ENCODE measurements at regions not wholly inside any gene's neighbourhood (a gene's known extent, or its start where the extent isn't known, plus 50 kb on each side); places are given as distances from the start of the nearest gene placed in this dataset.
A peak's percentile ranks its signal among the peaks of the same experiment; 100 is the strongest.

DNA sequence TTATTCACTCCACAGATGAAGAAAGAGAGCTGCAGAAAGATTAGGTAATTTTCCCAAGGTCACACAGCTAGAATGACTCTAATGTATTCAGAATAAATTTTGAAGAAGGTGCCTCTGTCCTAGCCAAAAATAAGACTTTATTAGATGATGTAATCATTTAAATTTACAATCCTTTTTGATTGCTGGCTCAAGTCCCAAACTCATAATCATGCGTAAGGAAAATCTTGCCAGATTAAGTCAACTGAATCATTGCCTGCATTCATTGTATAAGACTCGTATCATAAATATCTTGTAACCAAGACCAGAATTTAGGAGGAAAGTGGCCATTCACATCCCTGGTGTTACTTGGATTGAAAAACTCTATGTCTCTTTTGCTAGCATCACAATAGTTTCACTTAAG is 53.1 kb upstream of the STK39 start:
- peaks cover 8% of the 10 kb centered on the region for H3K9me3 Mint-ChIP-seq
- peak overlapping the region in 1 of 3 experiments; percentile 40 for H3K27ac Mint-ChIP-seq
- H3K27me3 Mint-ChIP-seq (ENCODE audit: low read depth), result no peaks in the 10 kb centered on the region
- TF ChIP-seq, protein P1, sequence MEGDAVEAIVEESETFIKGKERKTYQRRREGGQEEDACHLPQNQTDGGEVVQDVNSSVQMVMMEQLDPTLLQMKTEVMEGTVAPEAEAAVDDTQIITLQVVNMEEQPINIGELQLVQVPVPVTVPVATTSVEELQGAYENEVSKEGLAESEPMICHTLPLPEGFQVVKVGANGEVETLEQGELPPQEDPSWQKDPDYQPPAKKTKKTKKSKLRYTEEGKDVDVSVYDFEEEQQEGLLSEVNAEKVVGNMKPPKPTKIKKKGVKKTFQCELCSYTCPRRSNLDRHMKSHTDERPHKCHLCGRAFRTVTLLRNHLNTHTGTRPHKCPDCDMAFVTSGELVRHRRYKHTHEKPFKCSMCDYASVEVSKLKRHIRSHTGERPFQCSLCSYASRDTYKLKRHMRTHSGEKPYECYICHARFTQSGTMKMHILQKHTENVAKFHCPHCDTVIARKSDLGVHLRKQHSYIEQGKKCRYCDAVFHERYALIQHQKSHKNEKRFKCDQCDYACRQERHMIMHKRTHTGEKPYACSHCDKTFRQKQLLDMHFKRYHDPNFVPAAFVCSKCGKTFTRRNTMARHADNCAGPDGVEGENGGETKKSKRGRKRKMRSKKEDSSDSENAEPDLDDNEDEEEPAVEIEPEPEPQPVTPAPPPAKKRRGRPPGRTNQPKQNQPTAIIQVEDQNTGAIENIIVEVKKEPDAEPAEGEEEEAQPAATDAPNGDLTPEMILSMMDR (IDR thresholded peaks at IDR 0.05; ENCODE audit: unreplicated experiment in 3 of 3), result no peak
- H3K36me3 Mint-ChIP-seq (ENCODE audit: low read depth), result peaks cover 1% of the 10 kb centered on the region
- H3K4me1 Mint-ChIP-seq, result peaks cover 6% of the 10 kb centered on the region
- H3K4me3 Mint-ChIP-seq, result no peak overlapping the region

DNA sequence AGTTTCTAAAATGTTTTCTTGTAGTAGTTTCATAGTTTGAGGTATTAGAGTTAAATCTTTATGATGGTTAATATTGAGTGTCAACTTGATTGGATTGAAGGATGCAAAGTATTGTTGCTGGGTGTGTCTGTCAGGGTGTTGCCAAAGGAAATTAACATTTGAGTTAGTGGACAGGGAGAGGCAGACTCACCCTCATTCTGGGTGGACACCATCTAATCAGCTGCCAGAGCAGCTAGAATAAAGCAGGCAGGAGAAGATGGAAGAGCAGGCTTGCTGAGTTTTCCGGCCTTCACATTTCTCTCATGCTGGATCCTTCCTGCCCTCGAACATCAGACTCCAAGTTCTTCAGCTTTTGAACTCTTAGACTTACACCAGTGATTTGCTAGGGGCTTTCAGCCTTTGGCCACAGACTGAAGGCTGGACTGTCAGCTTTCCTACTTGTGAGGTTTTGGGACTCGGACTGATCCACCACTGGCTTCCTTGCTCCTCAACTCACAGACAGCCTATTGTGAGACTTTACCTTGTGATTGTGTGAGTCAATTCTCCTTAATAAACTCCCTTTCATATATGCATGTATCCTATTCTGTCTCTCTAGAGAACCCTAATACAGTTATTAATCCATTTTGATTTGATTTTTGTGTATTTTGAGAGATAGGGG is 56.8 kb upstream of the STK39 start:
- Mint-ChIP-seq H3K27ac (no peak overlapping the region), H3K9me3 (peaks cover 33% of the 10 kb centered on the region), H3K36me3 (ENCODE audit: low read depth) (peaks cover 15% of the 10 kb centered on the region), H3K4me3 (no peak overlapping the region), H3K27me3 (ENCODE audit: low read depth) (no peaks in the 10 kb centered on the region), H3K4me1 (peaks cover 6% of the 10 kb centered on the region)
- TF ChIP-seq, protein P1 (IDR thresholded peaks at IDR 0.05; ENCODE audit: unreplicated experiment in 3 of 3), result no peak

GRCh38 chr2:168307379-168307778 is 60.0 kb upstream of the STK39 start:
- Mint-ChIP-seq H3K9me3 (peaks cover 40% of the 10 kb centered on the region), H3K27ac (no peak overlapping the region), H3K27me3 (ENCODE audit: low read depth) (no peaks in the 10 kb centered on the region), H3K36me3 (ENCODE audit: low read depth) (peaks cover 15% of the 10 kb centered on the region), H3K4me1 (peaks cover 13% of the 10 kb centered on the region), H3K4me3 (no peak overlapping the region)
- TF ChIP-seq, protein P1 (IDR thresholded peaks at IDR 0.05; ENCODE audit: unreplicated experiment in 3 of 3), result no peak

- Mint-ChIP-seq H3K9me3 (peaks cover 36% of the 10 kb centered on the region), H3K4me1 (peaks cover 21% of the 10 kb centered on the region), H3K27ac (no peak overlapping the region), H3K27me3 (ENCODE audit: low read depth) (no peaks in the 10 kb centered on the region), H3K36me3 (ENCODE audit: low read depth) (peaks cover 13% of the 10 kb centered on the region), H3K4me3 (no peak overlapping the region)
- TF ChIP-seq, protein P1 (IDR thresholded peaks at IDR 0.05; ENCODE audit: unreplicated experiment in 3 of 3), result no peak
These were observed 63.2 kb upstream of the STK39 start for GRCh38 chr2:168310580-168310979.

GRCh38 chr2:168311261-168311910 is 64.0 kb upstream of the STK39 start:
- Mint-ChIP-seq H3K27ac (peak overlapping the region; percentile 57 to 84 (median 68)), H3K36me3 (ENCODE audit: low read depth) (peaks cover 5% of the 10 kb centered on the region), H3K27me3 (ENCODE audit: low read depth) (no peaks in the 10 kb centered on the region), H3K4me3 (peak overlapping the region in 1 of 3 experiments; percentile 57), H3K9me3 (peaks cover 28% of the 10 kb centered on the region), H3K4me1 (peaks cover 21% of the 10 kb centered on the region)
- TF ChIP-seq, protein P1 (IDR thresholded peaks at IDR 0.05; ENCODE audit: unreplicated experiment in 3 of 3), result no peak
